Mucosa of stomach (tissue), 1 donor: ENCODE measurements at regions not wholly inside any gene's neighbourhood (a gene's known extent, or its start where the extent isn't known, plus 50 kb on each side); places are given as distances from the start of the nearest gene placed in this dataset.

ENCODE experiments used
- H3K27me3 ChIP-seq: one replicate; pipeline ENCODE4 v1.7.0; 2013; ENCODE audit warnings: mild to moderate bottlenecking, low read length; ENCODE audit not compliant: control insufficient read depth, insufficient read depth
- H3K36me3 ChIP-seq: one replicate; pipeline ENCODE4 v1.7.0; 2013; ENCODE audit warnings: low read length; ENCODE audit not compliant: control insufficient read depth, insufficient read depth
- H3K4me1 ChIP-seq: one replicate; pipeline ENCODE4 v1.7.0; 2013; ENCODE audit warnings: mild to moderate bottlenecking, low read length; ENCODE audit not compliant: control insufficient read depth, insufficient read depth
- H3K4me3 ChIP-seq: one replicate; pipeline ENCODE4 v1.7.0; 2013; ENCODE audit warnings: low read length
- H3K9ac ChIP-seq: one replicate; pipeline ENCODE4 v1.7.0; 2013; ENCODE audit warnings: mild to moderate bottlenecking, low read length, moderate library complexity
- H3K9me3 ChIP-seq: one replicate; pipeline ENCODE4 v1.7.0; 2013; ENCODE audit warnings: mild to moderate bottlenecking, low read length, moderate library complexity; ENCODE audit not compliant: control insufficient read depth
- donor health status: Pancreatic carcinoma.

GRCh38 chr14:54314365-54315104, 82.3 kb upstream of the CDKN3 start:
- H3K27me3 ChIP-seq, result no peaks in the 10 kb centered on the region
- no peak overlapping the region for H3K9ac ChIP-seq
- no peak overlapping the region for H3K4me3 ChIP-seq
- H3K4me1 ChIP-seq, result no peaks in the 10 kb centered on the region
- no peaks in the 10 kb centered on the region for H3K9me3 ChIP-seq
- H3K36me3 ChIP-seq, result no peaks in the 10 kb centered on the region

DNA sequence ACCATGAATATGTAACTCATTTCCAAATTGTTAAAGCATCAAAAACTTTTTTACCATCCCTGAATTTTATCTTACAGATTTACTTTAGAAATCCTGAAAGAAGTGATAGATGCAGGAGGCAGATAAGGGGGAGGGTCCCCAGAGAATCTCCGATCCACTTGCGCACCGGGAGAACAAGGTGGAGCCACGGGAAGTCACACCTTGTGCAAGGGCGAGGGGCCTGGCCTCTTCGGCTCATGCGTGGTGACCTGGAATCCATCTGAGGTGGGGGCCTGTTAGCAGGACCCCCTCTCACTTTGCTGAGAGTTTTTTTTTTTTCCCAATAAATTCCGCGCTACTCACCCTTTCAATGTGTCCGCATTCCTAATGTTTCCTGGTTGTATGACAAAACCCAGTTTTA, 80.2 kb upstream of the CDKN3 start:
- no peak overlapping the region for H3K4me3 ChIP-seq
- H3K9ac ChIP-seq, result no peak overlapping the region
- no peaks in the 10 kb centered on the region for H3K27me3 ChIP-seq
- no peaks in the 10 kb centered on the region for H3K9me3 ChIP-seq
- no peaks in the 10 kb centered on the region for H3K4me1 ChIP-seq
- H3K36me3 ChIP-seq, result no peaks in the 10 kb centered on the region

DNA sequence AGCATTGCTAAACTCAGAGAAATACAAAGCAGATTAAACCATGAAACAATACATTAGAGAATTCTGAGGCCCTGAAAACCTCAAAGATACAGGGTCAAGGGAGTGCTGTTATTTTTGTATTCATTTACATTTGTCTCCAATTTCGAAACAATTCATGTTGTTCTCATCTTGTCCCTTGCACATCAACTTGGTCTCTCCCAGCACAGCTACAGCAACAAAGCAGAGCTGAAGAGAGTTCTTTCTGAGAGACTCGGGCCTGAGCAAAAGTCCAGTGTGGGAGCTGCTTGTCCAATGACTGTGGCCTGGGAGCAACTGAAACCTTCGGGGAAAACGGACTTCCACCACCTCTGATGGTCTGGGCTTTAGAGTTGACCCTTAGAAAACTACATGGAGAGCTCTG, 79.4 kb upstream of the CDKN3 start:
- H3K36me3 ChIP-seq, result no peaks in the 10 kb centered on the region
- no peaks in the 10 kb centered on the region for H3K4me1 ChIP-seq
- H3K27me3 ChIP-seq, result no peaks in the 10 kb centered on the region
- H3K4me3 ChIP-seq, result no peak overlapping the region
- no peak overlapping the region for H3K9ac ChIP-seq
- H3K9me3 ChIP-seq, result no peaks in the 10 kb centered on the region

- Histone ChIP-seq H3K4me1 (no peaks in the 10 kb centered on the region), H3K4me3 (no peak overlapping the region), H3K9ac (no peak overlapping the region), H3K27me3 (no peaks in the 10 kb centered on the region), H3K9me3 (no peaks in the 10 kb centered on the region), H3K36me3 (no peaks in the 10 kb centered on the region)
Observed at GRCh38 chr14:54322246-54322645, 74.6 kb upstream of the CDKN3 start.

DNA sequence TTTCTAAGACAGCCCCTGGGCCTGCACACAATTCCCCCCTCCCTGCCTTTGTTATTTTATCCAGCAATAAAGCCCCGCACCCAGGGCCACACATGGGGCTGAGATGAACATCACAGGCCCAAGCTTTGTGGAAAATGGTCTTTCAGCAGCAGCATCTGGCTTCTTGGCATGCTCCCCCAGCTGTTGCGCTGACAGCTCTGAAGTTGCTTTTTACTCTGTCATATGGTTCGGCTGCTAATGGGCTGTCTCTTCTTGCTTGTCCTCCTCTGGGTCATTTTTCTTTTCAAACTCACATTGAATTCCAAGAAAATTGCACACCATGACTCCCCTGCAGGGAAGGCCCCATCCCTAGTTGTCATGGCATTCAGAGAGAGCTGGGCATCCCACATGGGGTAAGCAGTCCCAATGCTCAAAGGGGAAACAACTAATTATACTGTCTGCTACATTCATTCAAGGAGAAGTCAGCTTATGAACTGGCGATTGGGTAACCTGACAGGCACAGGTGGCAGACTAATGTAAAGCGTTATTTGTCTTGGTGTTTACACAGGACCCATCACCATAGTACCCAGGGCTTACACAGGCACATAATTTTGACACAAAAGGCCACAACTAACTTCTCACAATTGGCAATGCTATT, 74.0 kb upstream of the CDKN3 start:
- Histone ChIP-seq H3K27me3 (no peaks in the 10 kb centered on the region), H3K9me3 (no peaks in the 10 kb centered on the region), H3K4me3 (no peak overlapping the region), H3K9ac (no peak overlapping the region), H3K36me3 (no peaks in the 10 kb centered on the region), H3K4me1 (no peaks in the 10 kb centered on the region)

- H3K27me3 ChIP-seq, result no peaks in the 10 kb centered on the region
- no peaks in the 10 kb centered on the region for H3K9me3 ChIP-seq
- peaks cover 5% of the 10 kb centered on the region for H3K4me1 ChIP-seq
- H3K4me3 ChIP-seq, result no peak overlapping the region
- H3K9ac ChIP-seq, result no peak overlapping the region
- no peaks in the 10 kb centered on the region for H3K36me3 ChIP-seq
Observed at GRCh38 chr14:54325766-54326165, 71.0 kb upstream of the CDKN3 start.

DNA sequence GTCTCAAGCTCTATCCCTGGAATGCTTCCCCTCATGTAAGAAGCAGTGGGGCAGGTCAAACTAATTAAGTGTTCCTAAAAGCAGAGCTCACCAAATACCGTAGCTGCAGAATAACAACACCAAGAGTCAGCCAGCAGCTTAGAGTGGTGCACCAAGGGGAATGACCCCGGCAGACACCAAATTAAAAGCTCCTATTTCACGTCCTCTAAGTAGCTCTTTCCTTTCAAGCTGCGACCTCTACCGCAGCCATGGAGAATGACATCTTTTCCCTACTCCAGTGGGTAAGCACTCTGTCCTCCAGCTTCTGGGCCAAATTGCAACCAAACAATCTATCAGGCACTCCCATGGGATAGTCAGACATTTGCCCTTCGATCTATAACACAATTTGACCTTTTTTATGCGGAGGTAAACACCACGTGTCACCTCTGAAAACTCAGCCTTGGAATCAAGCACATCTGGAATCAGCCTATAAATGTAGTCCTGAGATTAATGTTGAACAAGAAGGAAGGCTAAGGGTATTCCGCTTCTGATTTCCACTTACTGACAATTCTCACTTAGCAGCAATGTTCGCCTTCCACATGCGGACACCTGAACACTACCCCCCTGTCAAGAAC, 67.6 kb upstream of the CDKN3 start:
- no peaks in the 10 kb centered on the region for H3K36me3 ChIP-seq
- peaks cover 5% of the 10 kb centered on the region for H3K4me1 ChIP-seq
- no peak overlapping the region for H3K4me3 ChIP-seq
- no peak overlapping the region for H3K9ac ChIP-seq
- H3K9me3 ChIP-seq, result no peaks in the 10 kb centered on the region
- no peaks in the 10 kb centered on the region for H3K27me3 ChIP-seq

- peaks cover 5% of the 10 kb centered on the region for H3K4me1 ChIP-seq
- H3K9me3 ChIP-seq, result no peaks in the 10 kb centered on the region
- no peaks in the 10 kb centered on the region for H3K36me3 ChIP-seq
- no peaks in the 10 kb centered on the region for H3K27me3 ChIP-seq
- H3K4me3 ChIP-seq, result no peak overlapping the region
- no peak overlapping the region for H3K9ac ChIP-seq
Observed at GRCh38 chr14:54330876-54331275, 65.9 kb upstream of the CDKN3 start.

GRCh38 chr14:54331516-54331915, 65.3 kb upstream of the CDKN3 start:
- H3K4me1 ChIP-seq, result peaks cover 5% of the 10 kb centered on the region
- no peak overlapping the region for H3K4me3 ChIP-seq
- no peaks in the 10 kb centered on the region for H3K9me3 ChIP-seq
- H3K36me3 ChIP-seq, result no peaks in the 10 kb centered on the region
- no peak overlapping the region for H3K9ac ChIP-seq
- no peaks in the 10 kb centered on the region for H3K27me3 ChIP-seq

DNA sequence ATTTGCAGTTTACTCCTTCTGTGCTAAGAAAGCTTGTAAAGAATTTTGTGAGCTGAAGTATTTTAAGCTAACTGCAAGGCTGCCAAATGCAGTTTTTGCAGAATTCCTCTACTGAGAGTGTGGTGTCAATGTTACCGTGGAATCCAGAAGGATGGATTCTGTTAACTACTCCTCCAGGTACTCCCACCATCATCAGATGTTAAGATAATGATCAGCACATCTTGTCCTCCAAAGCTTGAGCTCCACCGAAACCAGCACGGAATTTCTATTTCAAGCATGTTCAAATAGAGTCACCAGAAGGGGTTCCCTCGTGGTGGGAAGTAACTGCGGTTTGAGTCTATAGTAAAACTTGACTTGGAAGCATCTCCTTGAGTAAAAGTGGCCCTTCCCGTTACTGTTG, 64.3 kb upstream of the CDKN3 start:
- Histone ChIP-seq H3K27me3 (no peaks in the 10 kb centered on the region), H3K4me1 (peaks cover 5% of the 10 kb centered on the region), H3K4me3 (no peak overlapping the region), H3K9ac (no peak overlapping the region), H3K9me3 (no peaks in the 10 kb centered on the region), H3K36me3 (no peaks in the 10 kb centered on the region)

- no peaks in the 10 kb centered on the region for H3K27me3 ChIP-seq
- H3K9ac ChIP-seq, result no peak overlapping the region
- no peaks in the 10 kb centered on the region for H3K9me3 ChIP-seq
- H3K4me3 ChIP-seq, result no peak overlapping the region
- H3K4me1 ChIP-seq, result peaks cover 5% of the 10 kb centered on the region
- no peaks in the 10 kb centered on the region for H3K36me3 ChIP-seq
Observed at GRCh38 chr14:54333511-54333910, 63.3 kb upstream of the CDKN3 start.

GRCh38 chr14:54335569-54336155, 61.1 kb upstream of the CDKN3 start:
- no peaks in the 10 kb centered on the region for H3K27me3 ChIP-seq
- H3K4me3 ChIP-seq, result no peak overlapping the region
- H3K4me1 ChIP-seq, result no peaks in the 10 kb centered on the region
- no peaks in the 10 kb centered on the region for H3K9me3 ChIP-seq
- no peaks in the 10 kb centered on the region for H3K36me3 ChIP-seq
- no peak overlapping the region for H3K9ac ChIP-seq
